Activated naive CD8-positive, alpha-beta T cell treated with anti-CD3 and anti-CD28 coated beads, Interleukin-2, amount 50 U/mL, for 24 hours (primary cell): ENCODE measurements at regions not wholly inside any gene's neighbourhood (a gene's known extent, or its start where the extent isn't known, plus 50 kb on each side); places are given as distances from the start of the nearest gene placed in this dataset.
"Not testable (repeated sequence)": the region's sequence is repeated elsewhere in the genome, so short reads cannot be mapped to it uniquely, and the experiment has no call there.

ENCODE experiments used
- ATAC-seq: fragments of 150-1000 bp; cut with Tn5 transposase; one replicate; pipeline ENCODE4 v1.10.0; 2021
- DNase-seq: peaks from one replicate; pipeline ENCODE4 v3.0.0; 2021
- H3K27ac Mint-ChIP-seq: one replicate; pipeline ENCODE4 v1.8.0; 2021; ENCODE audit warnings: mild to moderate bottlenecking, mixed read lengths
- H3K27me3 Mint-ChIP-seq: one replicate; pipeline ENCODE4 v1.8.0; 2021; ENCODE audit warnings: mixed read lengths
- H3K36me3 Mint-ChIP-seq: one replicate; pipeline ENCODE4 v1.8.0; 2021; ENCODE audit warnings: low read depth, mixed read lengths
- H3K4me1 Mint-ChIP-seq: one replicate; pipeline ENCODE4 v1.8.0; 2021; ENCODE audit warnings: mixed read lengths
- H3K4me3 Mint-ChIP-seq: one replicate; pipeline ENCODE4 v1.8.0; 2021; ENCODE audit warnings: mild to moderate bottlenecking, moderate library complexity, mixed read lengths
- H3K9me3 Mint-ChIP-seq: one replicate; pipeline ENCODE4 v1.8.0; 2021; ENCODE audit warnings: mixed read lengths

GRCh38 chr10:43922335-43923280, 273.9 kb upstream of the ZNF32 start:
- no peak overlapping the region for H3K27ac Mint-ChIP-seq
- no peaks in the 10 kb centered on the region for H3K9me3 Mint-ChIP-seq
- ATAC-seq (no peak), DNase-seq (no peak)
- H3K36me3 Mint-ChIP-seq: no peaks in the 10 kb centered on the region
- no peaks in the 10 kb centered on the region for H3K4me1 Mint-ChIP-seq
- no peak overlapping the region for H3K4me3 Mint-ChIP-seq
- peaks cover 2% of the 10 kb centered on the region for H3K27me3 Mint-ChIP-seq

GRCh38 chr10:43921881-43922280, 273.2 kb upstream of the ZNF32 start:
- Mint-ChIP-seq H3K4me3 (no peak overlapping the region), H3K4me1 (no peaks in the 10 kb centered on the region), H3K27ac (no peak overlapping the region), H3K36me3 (no peaks in the 10 kb centered on the region), H3K9me3 (no peaks in the 10 kb centered on the region), H3K27me3 (peaks cover 2% of the 10 kb centered on the region)
- ATAC-seq (no peak), DNase-seq (no peak)

- Mint-ChIP-seq H3K4me3 (no peak overlapping the region), H3K27ac (no peak overlapping the region), H3K9me3 (no peaks in the 10 kb centered on the region)
These were observed 272.8 kb upstream of the ZNF32 start for GRCh38 chr10:43921478-43921877.

DNA sequence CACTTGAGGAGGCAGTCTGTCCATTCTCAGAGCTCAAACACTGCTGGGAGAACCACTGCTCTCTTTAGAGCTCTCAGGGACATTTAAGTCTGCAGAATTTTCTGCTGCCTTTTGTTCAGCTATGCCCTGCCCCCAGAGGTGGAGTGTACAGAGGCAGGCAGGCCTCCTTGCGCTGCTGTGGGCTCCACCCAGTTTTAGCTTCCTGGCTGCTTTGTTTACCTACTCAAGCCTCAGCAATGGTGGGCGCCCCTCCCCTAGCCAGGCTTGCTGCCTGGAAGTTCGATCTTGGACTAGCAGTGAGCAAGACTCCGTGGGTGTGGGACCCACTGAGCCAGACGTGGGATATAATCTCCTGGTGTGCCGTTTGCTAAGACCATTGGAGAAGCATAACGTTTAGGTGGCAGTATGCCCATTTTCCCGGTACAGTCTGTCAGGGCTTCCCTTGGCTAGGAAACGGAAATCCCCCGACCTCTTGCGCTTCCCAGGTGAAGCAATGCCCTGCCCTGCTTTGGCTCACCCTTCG, 271.6 kb upstream of the ZNF32 start:
- not testable (repeated sequence) for ATAC-seq, DNase-seq, H3K27ac Mint-ChIP-seq, H3K27me3 Mint-ChIP-seq, H3K4me1 Mint-ChIP-seq, H3K9me3 Mint-ChIP-seq, H3K36me3 Mint-ChIP-seq, H3K4me3 Mint-ChIP-seq

More at GRCh38 chr10:43921478-43921877, 272.8 kb upstream of the ZNF32 start:
- H3K36me3 Mint-ChIP-seq: no peaks in the 10 kb centered on the region
- DNase-seq: no peak
- H3K4me1 Mint-ChIP-seq: no peaks in the 10 kb centered on the region
- peaks cover 2% of the 10 kb centered on the region for H3K27me3 Mint-ChIP-seq
- no peak for ATAC-seq

- H3K4me3 Mint-ChIP-seq: no peak overlapping the region
- H3K4me1 Mint-ChIP-seq: no peaks in the 10 kb centered on the region
- no peak overlapping the region for H3K27ac Mint-ChIP-seq
- H3K9me3 Mint-ChIP-seq: no peaks in the 10 kb centered on the region
- H3K36me3 Mint-ChIP-seq: no peaks in the 10 kb centered on the region
- H3K27me3 Mint-ChIP-seq: no peaks in the 10 kb centered on the region
- ATAC-seq (no peak), DNase-seq (no peak)
These were observed 265.1 kb upstream of the ZNF32 start for GRCh38 chr10:43913676-43914235.

- ATAC-seq: no peak
- no peak overlapping the region for H3K4me3 Mint-ChIP-seq
- no peaks in the 10 kb centered on the region for H3K27me3 Mint-ChIP-seq
- no peaks in the 10 kb centered on the region for H3K4me1 Mint-ChIP-seq
- no peaks in the 10 kb centered on the region for H3K36me3 Mint-ChIP-seq
- DNase-seq: no peak
- no peaks in the 10 kb centered on the region for H3K9me3 Mint-ChIP-seq
- no peak overlapping the region for H3K27ac Mint-ChIP-seq
These were observed 263.8 kb upstream of the ZNF32 start for GRCh38 chr10:43912469-43912868.

DNA sequence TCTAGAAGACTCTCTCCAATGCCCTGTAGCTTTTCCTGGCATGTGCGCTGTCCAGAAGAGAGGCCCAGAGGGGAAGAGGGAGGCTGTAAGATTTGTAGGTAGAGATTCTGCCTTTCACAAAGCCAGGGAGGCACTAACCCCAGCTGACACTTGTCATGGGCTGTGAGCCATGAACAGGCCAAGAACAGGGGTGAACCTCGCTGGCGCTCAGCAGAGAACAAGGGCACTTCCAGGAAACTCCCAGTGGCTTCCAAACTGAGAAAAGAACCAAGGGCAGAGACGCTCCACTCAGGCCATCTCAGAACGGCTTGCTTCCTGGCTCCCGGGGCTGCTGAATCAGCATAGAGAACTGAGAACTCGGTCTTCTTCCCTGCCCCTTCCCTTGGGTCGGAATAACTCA, 257.8 kb upstream of the ZNF32 start:
- DNase-seq: no peak
- Mint-ChIP-seq H3K27me3 (peaks cover 8% of the 10 kb centered on the region), H3K36me3 (no peaks in the 10 kb centered on the region), H3K27ac (no peak overlapping the region), H3K4me3 (no peak overlapping the region), H3K9me3 (no peaks in the 10 kb centered on the region), H3K4me1 (no peaks in the 10 kb centered on the region)
- ATAC-seq: no peak

DNA sequence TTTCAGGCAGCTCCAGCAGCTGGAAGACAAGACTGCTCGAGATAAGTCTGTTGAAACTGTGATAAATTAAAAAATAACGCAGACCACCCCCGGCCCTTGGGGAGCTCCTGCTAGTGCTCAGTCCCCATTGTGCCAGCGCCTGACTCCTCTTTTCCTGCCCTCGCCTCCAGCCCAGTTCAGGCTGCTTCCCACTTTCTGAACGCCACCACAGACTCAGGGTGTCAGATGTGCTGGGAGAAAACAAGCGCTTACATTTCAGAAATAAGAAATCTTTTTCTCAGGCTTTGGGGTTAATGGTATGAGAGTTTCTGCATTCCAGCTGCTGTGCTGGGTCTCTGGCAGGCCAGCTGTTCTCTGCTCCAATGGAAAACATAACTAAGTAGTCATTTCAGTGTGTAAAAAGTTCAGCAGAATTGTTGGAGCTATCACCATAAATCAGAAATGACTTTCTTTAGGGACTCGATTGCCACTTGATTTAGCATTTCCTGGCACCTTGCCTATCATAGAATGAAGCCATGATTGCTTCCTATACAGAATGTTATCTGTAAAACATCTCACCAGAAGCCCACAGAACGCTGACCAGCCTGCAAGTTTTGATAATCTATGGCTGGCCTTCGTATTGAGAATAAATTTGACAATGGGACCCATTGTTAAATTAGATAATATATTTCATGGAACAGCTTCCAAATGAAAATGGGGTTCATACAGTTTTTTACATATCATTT, 257.0 kb upstream of the ZNF32 start:
- no peak for ATAC-seq

GRCh38 chr10:43904844-43905243, 256.2 kb upstream of the ZNF32 start:
- Mint-ChIP-seq H3K27ac (no peak overlapping the region), H3K4me1 (no peaks in the 10 kb centered on the region), H3K27me3 (peaks cover 8% of the 10 kb centered on the region), H3K36me3 (no peaks in the 10 kb centered on the region), H3K9me3 (no peaks in the 10 kb centered on the region), H3K4me3 (no peak overlapping the region)
- no peak for ATAC-seq
- no peak for DNase-seq

More for the DNA sequence above, 257.0 kb upstream of the ZNF32 start:
- H3K27ac Mint-ChIP-seq: no peak overlapping the region
- no peaks in the 10 kb centered on the region for H3K4me1 Mint-ChIP-seq
- no peak for DNase-seq
- H3K27me3 Mint-ChIP-seq: peaks cover 8% of the 10 kb centered on the region
- no peaks in the 10 kb centered on the region for H3K9me3 Mint-ChIP-seq
- H3K36me3 Mint-ChIP-seq: no peaks in the 10 kb centered on the region
- H3K4me3 Mint-ChIP-seq: no peak overlapping the region

GRCh38 chr10:43904301-43904700, 255.6 kb upstream of the ZNF32 start:
- H3K27ac Mint-ChIP-seq: no peak overlapping the region
- no peak overlapping the region for H3K4me3 Mint-ChIP-seq
- H3K9me3 Mint-ChIP-seq: no peaks in the 10 kb centered on the region
- ATAC-seq (no peak), DNase-seq (no peak)
- H3K36me3 Mint-ChIP-seq: no peaks in the 10 kb centered on the region
- H3K4me1 Mint-ChIP-seq: no peaks in the 10 kb centered on the region
- H3K27me3 Mint-ChIP-seq: peaks cover 8% of the 10 kb centered on the region

DNA sequence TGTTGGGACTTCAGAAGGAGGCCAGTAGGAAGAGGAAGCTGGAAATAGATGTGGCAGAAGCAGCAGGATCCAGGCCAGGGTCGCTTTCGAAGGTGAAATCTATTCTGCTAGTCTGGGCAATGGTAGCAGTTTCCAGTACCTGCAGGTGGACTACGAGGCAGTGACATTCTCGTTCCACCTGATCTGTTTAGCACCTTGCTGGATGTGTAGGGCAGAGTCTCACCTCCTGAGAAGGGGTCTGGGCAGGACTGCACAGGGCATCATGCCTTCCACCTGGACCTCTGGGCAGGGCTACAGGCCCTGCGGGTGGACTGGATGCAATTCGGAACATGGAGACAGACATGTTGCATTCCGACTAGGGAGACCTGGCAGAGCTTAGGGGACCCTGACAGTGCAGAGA, 254.8 kb upstream of the ZNF32 start:
- Mint-ChIP-seq H3K27me3 (peaks cover 8% of the 10 kb centered on the region), H3K36me3 (no peaks in the 10 kb centered on the region), H3K4me3 (no peak overlapping the region), H3K4me1 (no peaks in the 10 kb centered on the region), H3K27ac (no peak overlapping the region), H3K9me3 (no peaks in the 10 kb centered on the region)
- no peak for DNase-seq
- ATAC-seq: no peak

DNA sequence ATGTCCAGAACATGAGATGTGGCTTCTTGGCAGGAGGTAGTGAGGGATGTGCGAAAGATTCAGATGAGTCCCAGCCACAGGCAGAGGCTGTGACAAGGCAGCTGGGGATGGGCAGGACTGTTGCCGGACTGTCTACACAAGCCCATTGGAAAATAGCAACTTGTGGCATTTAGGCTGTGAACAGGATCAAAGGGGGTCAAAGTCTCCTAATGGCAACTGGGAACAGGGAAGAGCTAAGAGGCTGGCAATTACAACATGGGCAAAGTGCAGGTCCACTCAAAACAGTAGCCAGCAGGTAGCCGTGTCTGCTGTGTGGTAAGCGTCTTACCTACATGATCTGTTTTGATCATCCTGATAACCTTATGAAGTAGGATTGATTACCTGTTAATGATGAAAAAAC, 254.2 kb upstream of the ZNF32 start:
- H3K4me1 Mint-ChIP-seq: no peaks in the 10 kb centered on the region
- ATAC-seq (no peak), DNase-seq (no peak)
- H3K36me3 Mint-ChIP-seq: no peaks in the 10 kb centered on the region
- H3K9me3 Mint-ChIP-seq: no peaks in the 10 kb centered on the region
- no peak overlapping the region for H3K27ac Mint-ChIP-seq
- no peak overlapping the region for H3K4me3 Mint-ChIP-seq
- H3K27me3 Mint-ChIP-seq: peaks cover 8% of the 10 kb centered on the region

DNA sequence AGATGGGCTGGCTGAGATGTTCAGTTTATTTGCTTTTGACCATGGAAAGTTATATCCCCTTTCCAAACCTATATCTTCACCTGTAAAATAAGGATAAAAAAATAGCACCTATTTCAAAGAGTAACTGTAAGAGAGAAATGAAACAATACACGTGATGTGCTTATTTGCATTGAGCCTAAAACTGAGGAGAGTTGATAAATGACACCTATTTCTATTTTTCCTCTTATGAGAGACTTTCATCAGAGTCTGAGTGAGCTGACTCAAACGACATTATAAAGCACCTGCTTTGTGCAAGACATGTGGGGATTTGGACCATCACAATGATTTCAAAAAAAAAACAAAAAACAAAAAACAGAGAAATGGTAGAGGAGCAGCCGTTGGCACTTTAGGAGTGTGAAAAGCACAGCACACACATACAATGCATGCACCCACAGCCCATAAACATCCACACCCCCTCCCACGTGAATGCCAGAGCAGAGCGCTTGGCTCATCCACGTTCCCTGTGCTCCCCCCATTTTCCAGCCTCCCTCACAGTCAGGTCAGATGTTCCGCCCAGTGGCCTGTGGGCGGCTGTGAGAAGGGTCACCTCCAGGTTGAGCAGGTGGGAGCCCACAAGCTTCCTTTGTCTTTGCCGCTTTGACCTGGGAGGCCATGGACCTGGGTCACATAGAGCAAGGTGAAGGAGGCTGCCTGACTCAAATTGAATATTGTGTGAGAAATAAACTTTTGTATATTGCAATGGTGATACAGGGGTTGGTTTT, 253.2 kb upstream of the ZNF32 start:
- no peaks in the 10 kb centered on the region for H3K4me1 Mint-ChIP-seq
- no peak for DNase-seq
- H3K36me3 Mint-ChIP-seq: no peaks in the 10 kb centered on the region
- ATAC-seq: no peak
- no peak overlapping the region for H3K27ac Mint-ChIP-seq
- no peaks in the 10 kb centered on the region for H3K9me3 Mint-ChIP-seq
- no peak overlapping the region for H3K4me3 Mint-ChIP-seq
- H3K27me3 Mint-ChIP-seq: peaks cover 8% of the 10 kb centered on the region

GRCh38 chr10:43901302-43901701, 252.6 kb upstream of the ZNF32 start:
- Mint-ChIP-seq H3K4me1 (no peaks in the 10 kb centered on the region), H3K36me3 (no peaks in the 10 kb centered on the region), H3K9me3 (no peaks in the 10 kb centered on the region), H3K4me3 (no peak overlapping the region), H3K27ac (no peak overlapping the region), H3K27me3 (peaks cover 8% of the 10 kb centered on the region)
- DNase-seq (no peak), ATAC-seq (no peak)
